Urinary bladder (tissue), 3 donors: ENCODE measurements at regions not wholly inside any gene's neighbourhood (a gene's known extent, or its start where the extent isn't known, plus 50 kb on each side); places are given as distances from the start of the nearest gene placed in this dataset.
"Not testable (repeated sequence)": the region's sequence is repeated elsewhere in the genome, so short reads cannot be mapped to it uniquely, and the experiment has no call there.

Experiments
- DNase-seq: peaks from one replicate; pipeline ENCODE4 v3.0.0-alpha.2; 2015; ENCODE audit errors: extremely low spot score
- H3K27ac ChIP-seq: one replicate; pipeline ENCODE4 v1.5.1; 2013; ENCODE audit warnings: low read depth, mild to moderate bottlenecking, moderate library complexity
- H3K36me3 ChIP-seq: one replicate; pipeline ENCODE4 v1.6.1; 2013; ENCODE audit warnings: mild to moderate bottlenecking, moderate library complexity; ENCODE audit not compliant: insufficient read depth
- H3K4me1 ChIP-seq: one replicate; pipeline ENCODE4 v1.6.1; 2013; ENCODE audit warnings: mild to moderate bottlenecking, moderate library complexity; ENCODE audit not compliant: insufficient read depth
- H3K4me3 ChIP-seq: one replicate; pipeline ENCODE4 v1.5.1; 2013; ENCODE audit warnings: low read depth, low read length
- WGBS: extraction: QIAGEN DNeasy Blood & Tissue Kit; methylation state at CpG from one replicate; pipeline ENCODE4 v1.1.7; 2013; 5-methylcytosine and 5-hydroxymethylcytosine counted together
- donor health status: healthy with polysubstance abuse.
- donor health status: healthy.

DNA sequence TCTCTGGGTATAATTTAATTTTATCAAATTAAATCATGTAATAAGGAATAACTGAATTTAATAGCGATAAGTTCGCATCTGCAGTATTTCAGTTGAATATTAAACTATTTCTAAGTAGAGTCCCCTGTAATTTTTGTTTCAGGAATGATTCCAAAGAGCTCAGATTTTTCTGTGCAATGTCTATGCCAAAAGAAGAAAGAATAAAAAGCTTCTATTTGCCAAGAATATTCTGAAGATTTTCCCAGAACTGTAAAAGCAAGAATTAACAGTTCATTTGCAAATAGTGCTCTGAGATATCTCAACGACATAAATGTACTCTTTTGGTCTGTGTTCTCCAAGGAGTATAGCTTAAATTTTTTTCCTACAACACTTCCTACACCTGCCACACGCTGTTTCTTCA, 1242.8 kb upstream of the DIAPH2 start:
- H3K27ac ChIP-seq = no peak overlapping the region
- no peaks in the 10 kb centered on the region for H3K4me1 ChIP-seq
- no peak for DNase-seq
- no peaks in the 10 kb centered on the region for H3K36me3 ChIP-seq
- 48% methylated on average over 4 of the region's 4 CpGs for WGBS
- no peak overlapping the region for H3K4me3 ChIP-seq

DNA sequence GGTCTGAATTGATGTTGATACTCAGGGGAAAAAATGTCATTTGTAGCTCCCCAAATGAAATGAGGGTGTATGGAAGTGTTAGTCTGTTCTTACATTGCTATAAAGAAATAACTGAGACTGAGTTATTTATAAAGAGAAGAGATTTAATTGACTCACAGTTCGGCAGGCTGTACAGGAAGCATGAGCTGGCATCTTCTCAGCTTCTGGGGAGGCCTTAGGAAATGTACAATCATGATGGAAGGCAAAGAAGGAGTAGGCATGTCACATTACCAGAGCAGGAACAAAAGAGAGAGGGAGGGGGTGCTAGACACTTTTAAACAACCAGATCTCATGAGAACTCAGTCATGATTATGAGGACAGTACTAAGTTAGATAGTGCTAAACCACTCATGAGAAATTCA, 1199.9 kb upstream of the DIAPH2 start:
- Histone ChIP-seq H3K36me3 (no peaks in the 10 kb centered on the region), H3K4me3 (no peak overlapping the region), H3K27ac (no peak overlapping the region), H3K4me1 (no peaks in the 10 kb centered on the region)
- WGBS = 79% methylated on average over 1 of the region's 1 CpG
- DNase-seq = no peak

DNA sequence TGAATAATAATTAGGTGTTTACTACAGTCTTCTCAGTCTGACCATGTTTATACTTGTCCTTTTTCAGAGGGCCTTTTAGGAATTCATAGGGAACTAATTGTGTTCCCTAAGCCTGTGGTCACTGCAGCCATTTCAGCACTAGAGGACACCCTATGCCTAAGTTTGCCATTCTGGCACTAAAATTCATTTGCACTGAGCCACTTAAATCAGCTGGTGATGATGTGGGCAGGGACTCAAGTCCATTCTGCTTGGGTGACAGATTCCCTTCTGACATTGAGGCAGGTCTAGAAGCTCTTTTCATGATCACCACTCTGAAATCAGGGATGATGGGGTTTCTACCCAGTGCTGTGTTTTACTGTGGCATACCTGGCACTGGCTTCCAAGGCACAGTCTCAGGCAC, 1178.9 kb upstream of the DIAPH2 start:
- Histone ChIP-seq H3K4me1 (no peaks in the 10 kb centered on the region), H3K27ac (no peak overlapping the region), H3K36me3 (no peaks in the 10 kb centered on the region), H3K4me3 (no peak overlapping the region)
- no peak for DNase-seq

DNA sequence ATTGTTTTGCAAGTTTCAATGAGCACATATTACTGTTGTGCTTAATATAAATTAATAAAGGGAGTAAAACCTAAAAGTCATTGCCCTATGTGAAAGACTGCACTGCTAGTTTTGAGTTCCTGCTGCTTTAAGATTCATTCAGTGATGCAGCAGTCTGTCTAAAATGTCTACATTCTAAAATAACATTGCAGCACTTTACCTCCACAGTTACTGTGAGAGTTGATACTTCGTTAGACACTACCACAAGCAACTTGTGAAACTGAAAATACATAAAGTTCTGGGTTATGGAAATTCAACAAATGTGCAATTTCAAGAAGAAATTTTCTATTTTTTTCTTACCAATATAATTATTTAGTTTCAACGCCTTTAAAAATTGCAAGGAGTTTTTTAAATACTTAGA, 1175.2 kb upstream of the DIAPH2 start:
- no peak for DNase-seq
- no peak overlapping the region for H3K4me3 ChIP-seq
- H3K4me1 ChIP-seq = no peaks in the 10 kb centered on the region
- 92% methylated on average over 2 of the region's 2 CpGs for WGBS
- H3K27ac ChIP-seq = no peak overlapping the region
- no peaks in the 10 kb centered on the region for H3K36me3 ChIP-seq

DNA sequence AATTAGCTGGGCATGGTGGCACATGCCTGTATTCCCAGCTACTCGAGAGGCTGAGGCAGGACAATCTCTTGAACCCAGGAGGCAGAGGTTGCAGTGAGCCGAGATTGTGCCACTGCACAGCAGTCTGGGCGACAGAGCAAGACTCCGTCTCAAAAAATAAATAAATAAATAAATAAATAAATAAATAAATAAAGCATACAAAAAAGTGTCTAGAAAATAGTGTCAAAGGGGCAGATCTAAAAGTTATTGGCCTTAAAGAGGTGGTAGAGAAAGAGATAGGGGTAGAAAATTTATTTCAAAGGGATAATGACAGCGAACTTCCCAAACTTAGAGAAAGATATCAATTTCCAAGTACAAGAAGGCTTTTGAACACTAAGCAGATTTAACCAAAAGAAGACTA, 1160.6 kb upstream of the DIAPH2 start:
- 91% methylated on average over 5 of the region's 5 CpGs for WGBS
- H3K36me3 ChIP-seq, H3K4me3 ChIP-seq, H3K4me1 ChIP-seq, H3K27ac ChIP-seq, DNase-seq: not testable (repeated sequence)

DNA sequence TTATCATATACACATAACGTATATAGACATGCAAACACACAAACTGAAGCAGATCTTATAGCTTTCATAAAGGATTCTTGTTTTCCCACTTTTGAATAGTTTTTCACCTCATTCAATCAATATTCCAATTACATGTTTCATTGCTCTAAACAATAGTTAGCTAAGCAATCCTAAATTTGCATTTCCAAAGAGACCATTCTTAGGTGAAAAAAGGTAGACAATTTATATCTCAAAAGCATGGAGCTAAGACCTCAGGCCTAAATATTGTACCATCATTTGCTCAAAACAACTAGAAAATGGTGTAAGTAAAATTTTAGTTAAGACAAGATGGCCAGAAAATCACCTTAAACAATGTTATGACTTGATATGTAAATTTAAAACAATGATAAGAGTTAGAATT, 1148.5 kb upstream of the DIAPH2 start:
- Histone ChIP-seq H3K4me3 (no peak overlapping the region), H3K27ac (no peak overlapping the region), H3K36me3 (no peaks in the 10 kb centered on the region), H3K4me1 (no peaks in the 10 kb centered on the region)
- 92% methylated on average over 1 of the region's 1 CpG for WGBS
- no peak for DNase-seq

DNA sequence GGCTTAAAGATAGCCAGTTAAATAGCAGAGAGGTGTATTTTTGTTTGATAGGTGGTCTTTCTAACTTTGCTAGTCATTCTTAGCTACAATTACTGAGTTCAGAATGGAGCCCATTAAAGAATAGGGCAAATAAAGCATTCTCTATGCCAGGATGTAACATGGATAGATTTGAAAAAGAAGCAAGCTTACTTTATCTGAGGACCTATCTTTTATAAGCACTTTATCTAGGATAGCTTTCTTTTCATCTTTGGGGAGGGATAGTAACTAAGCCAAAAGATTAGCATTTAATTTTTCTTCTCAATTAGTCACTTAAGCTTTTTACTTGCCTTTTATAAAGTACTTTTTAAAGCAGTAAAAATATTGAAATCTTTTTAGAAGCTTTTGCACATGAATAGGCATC, 1148.0 kb upstream of the DIAPH2 start:
- no peaks in the 10 kb centered on the region for H3K4me1 ChIP-seq
- H3K36me3 ChIP-seq = no peaks in the 10 kb centered on the region
- no peak overlapping the region for H3K27ac ChIP-seq
- no peak overlapping the region for H3K4me3 ChIP-seq
- no peak for DNase-seq

DNA sequence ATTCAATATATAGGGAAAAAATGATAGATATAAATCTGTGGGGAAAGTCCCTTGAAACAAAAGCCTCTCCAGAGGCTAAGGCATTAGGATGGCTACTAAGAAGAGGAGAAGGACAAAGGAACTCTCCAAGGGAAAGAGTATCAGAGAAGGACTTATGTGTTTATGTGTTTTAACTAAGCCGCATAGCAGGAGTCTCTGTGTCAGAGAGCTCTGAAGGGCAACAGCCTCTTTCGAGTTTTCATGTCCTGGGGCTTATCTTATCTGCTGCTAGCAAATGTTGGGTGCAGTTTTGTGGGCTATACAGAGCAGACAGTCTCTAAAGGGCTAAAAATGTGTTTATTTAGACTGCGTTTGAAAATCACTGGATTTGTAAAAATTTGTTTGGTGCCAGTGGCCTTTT, 1145.6 kb upstream of the DIAPH2 start:
- Histone ChIP-seq H3K4me3 (no peak overlapping the region), H3K27ac (no peak overlapping the region), H3K4me1 (no peaks in the 10 kb centered on the region), H3K36me3 (no peaks in the 10 kb centered on the region)
- DNase-seq = no peak
- 17% methylated on average over 3 of the region's 3 CpGs for WGBS

DNA sequence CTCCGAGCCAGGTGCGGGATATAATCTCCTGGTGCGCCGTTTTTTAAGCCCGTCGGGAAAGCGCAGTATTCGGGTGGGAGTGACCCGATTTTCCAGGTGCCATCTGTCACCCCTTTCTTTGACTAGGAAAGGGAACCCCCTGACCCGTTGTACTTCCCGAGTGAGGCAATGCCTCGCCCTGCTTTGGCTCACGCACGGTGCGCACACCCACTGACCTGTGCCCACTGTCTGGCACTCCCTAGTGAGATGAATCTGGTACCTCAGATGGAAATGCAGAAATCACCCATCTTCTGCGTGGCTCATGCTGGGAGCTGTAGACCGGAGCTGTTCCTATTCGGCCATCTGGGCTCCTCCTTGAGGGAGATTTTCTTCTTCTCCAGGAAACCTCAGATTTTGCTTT, 1135.1 kb upstream of the DIAPH2 start:
- H3K4me3 ChIP-seq, H3K27ac ChIP-seq, H3K4me1 ChIP-seq, DNase-seq, H3K36me3 ChIP-seq: not testable (repeated sequence)
- 93% methylated on average over 18 of the region's 18 CpGs for WGBS

DNA sequence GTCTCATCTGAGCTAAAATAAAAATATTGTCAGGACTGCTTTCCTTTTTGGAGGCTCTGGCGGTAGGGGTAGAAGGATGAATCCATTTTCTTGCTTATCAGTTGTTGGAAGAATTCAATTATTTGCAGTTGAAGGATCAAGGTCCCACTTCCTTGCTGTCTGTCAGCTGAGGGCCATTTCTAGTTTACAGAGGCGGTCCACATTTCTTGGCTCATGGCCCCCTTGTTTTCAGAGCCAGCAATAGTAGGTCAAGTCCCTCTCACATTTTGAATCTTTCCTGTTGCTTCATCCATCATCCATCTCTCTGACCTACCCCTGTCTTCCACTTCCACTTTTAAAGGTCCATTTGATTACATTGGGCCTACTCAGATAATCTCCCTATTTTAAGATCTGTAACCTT, 1099.3 kb upstream of the DIAPH2 start:
- no peak overlapping the region for H3K27ac ChIP-seq
- DNase-seq = no peak
- H3K4me3 ChIP-seq = no peak overlapping the region
- H3K4me1 ChIP-seq = no peaks in the 10 kb centered on the region
- no peaks in the 10 kb centered on the region for H3K36me3 ChIP-seq
- 97% methylated on average over 2 of the region's 2 CpGs for WGBS

DNA sequence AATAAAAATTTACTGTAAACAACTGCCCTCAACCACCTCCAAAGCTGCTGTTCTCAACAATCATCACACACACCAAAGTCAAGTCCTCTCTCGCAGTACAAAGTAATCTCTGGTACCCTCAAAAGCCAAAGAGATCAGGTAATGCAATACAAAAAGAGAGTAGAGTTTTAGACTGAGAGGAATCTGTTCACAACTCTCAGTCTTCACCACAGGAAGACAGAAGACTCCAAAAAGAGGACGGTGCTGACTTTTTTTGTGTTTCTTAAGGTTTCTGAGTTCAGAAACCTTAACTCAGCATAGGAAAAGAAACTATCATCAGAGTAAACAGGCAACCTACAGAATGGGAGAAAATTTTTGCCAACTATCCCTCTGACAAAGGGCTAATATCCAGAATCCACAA, 1072.3 kb upstream of the DIAPH2 start:
- Histone ChIP-seq H3K4me1 (no peaks in the 10 kb centered on the region), H3K4me3 (no peak overlapping the region), H3K27ac (no peak overlapping the region), H3K36me3 (no peaks in the 10 kb centered on the region)
- 57% methylated on average over 2 of the region's 2 CpGs for WGBS
- no peak for DNase-seq

DNA sequence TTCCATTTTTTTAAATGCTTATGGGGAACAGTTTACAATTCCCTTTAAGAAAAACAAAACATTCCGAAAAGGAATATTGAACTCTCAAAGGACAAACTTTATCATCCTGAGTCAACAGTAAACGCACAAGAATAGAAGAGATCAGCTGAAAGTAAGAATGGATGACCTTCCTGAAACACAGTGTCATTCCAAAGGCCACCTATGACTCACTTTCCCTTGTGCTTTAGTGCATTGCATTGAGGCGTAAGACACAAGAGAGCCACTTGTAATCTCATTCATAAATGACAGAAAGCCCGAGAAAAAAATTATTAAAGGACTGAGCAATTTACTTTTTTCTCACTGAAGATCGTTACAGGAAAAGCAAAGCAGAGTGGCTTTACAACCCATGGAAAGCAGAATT, 1062.4 kb upstream of the DIAPH2 start:
- no peak for DNase-seq
- Histone ChIP-seq H3K4me3 (no peak overlapping the region), H3K27ac (no peak overlapping the region), H3K36me3 (no peaks in the 10 kb centered on the region), H3K4me1 (no peaks in the 10 kb centered on the region)
- WGBS = 81% methylated on average over 5 of the region's 5 CpGs

DNA sequence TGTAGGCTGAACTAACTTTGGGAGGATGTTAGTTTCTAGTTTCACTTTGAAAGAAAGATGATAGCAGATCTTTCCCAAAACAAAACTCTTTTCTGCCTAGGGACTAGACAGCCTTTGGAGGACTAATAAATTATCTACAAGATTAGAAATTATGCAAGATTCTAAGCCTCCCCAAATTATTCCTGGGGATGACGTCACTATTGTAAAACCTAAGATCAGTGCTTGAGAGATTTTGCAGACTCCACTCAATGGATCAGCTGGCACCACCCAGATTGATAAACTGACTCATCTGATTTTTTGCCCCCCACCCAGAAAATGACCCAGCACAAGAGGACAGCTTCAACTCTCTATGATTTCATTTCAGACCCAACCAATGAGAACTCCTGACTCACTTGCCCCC, 1057.9 kb upstream of the DIAPH2 start:
- 60% methylated on average over 1 of the region's 1 CpG for WGBS
- DNase-seq = no peak
- Histone ChIP-seq H3K27ac (no peak overlapping the region), H3K4me1 (no peaks in the 10 kb centered on the region), H3K4me3 (no peak overlapping the region), H3K36me3 (no peaks in the 10 kb centered on the region)

DNA sequence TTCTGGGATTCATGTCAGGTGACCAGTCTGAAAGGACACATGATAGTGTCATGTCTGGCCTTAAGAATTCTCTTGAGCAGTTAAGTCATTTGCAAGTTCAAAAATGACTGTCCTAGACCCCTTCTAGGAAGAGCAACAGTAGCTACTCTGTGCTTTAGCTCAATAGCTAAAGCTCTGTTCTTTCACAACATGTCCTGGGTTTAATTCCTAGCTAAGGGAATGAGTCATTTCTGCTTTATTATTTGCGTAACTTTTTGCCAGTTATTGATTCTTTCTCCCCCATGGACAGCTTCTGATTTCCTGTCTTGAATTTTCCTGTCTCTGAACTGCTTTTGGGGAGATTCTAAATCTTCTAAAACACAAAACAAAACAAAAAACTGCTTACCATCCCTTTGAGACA, 1055.8 kb upstream of the DIAPH2 start:
- H3K4me3 ChIP-seq = no peak overlapping the region
- no peaks in the 10 kb centered on the region for H3K36me3 ChIP-seq
- no peak overlapping the region for H3K27ac ChIP-seq
- no peaks in the 10 kb centered on the region for H3K4me1 ChIP-seq
- no peak for DNase-seq
- 98% methylated on average over 1 of the region's 1 CpG for WGBS

DNA sequence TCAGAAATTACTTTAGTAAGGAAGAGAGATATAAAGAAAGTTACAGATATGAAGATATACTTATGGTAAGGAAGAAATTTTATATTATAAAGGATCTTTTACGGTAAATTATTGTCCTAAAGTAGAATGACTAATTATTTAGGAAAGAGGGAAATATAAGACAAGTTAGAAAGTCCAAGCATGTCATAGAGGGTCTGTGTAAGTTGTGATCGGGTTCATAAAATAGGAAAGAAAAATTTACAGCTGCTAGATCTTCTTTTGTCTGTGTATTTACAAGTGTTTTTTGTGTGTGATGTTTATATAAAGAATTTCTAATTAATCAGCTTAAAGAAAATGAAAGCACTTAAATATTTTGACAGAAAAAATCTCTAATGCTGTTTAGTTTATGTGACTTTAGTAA, 1054.9 kb upstream of the DIAPH2 start:
- no peak overlapping the region for H3K4me3 ChIP-seq
- H3K27ac ChIP-seq = no peak overlapping the region
- no peak for DNase-seq
- no peaks in the 10 kb centered on the region for H3K36me3 ChIP-seq
- WGBS = 90% methylated on average over 2 of the region's 2 CpGs
- H3K4me1 ChIP-seq = no peaks in the 10 kb centered on the region
